NCI-H748 (cell line): ENCODE measurements at regions not wholly inside any gene's neighbourhood (a gene's known extent, or its start where the extent isn't known, plus 50 kb on each side); places are given as distances from the start of the nearest gene placed in this dataset.

Experiments used
- DNase-seq: peaks from one replicate; lab custom pipeline; 2025; ENCODE audit not compliant: unreplicated experiment; lab: John Stamatoyannopoulos, UW

GRCh38 chr2:137729305-137729704 lies 235.0 kb upstream of the HNMT start:
- peak; percentile 46 for DNase-seq

GRCh38 chr2:137737559-137737958 lies 226.7 kb upstream of the HNMT start:
- no peak for DNase-seq

- DNase-seq = no peak
Measured at GRCh38 chr2:137741784-137742362, 222.4 kb upstream of the HNMT start.

GRCh38 chr2:137747509-137747908 lies 216.8 kb upstream of the HNMT start:
- DNase-seq = no peak

GRCh38 chr2:137748533-137748932 lies 215.7 kb upstream of the HNMT start:
- no peak for DNase-seq

- no peak for DNase-seq
Measured at GRCh38 chr2:137764646-137765045, 199.6 kb upstream of the HNMT start.

GRCh38 chr2:137769406-137769805 lies 194.9 kb upstream of the HNMT start:
- DNase-seq = no peak

GRCh38 chr2:137770166-137770565 lies 194.1 kb upstream of the HNMT start:
- no peak for DNase-seq

- DNase-seq = no peak
Measured at GRCh38 chr2:137771064-137771463, 193.2 kb upstream of the HNMT start.

- DNase-seq = no peak
Measured at GRCh38 chr2:137772451-137772850, 191.8 kb upstream of the HNMT start.

GRCh38 chr2:137775529-137775928 lies 188.7 kb upstream of the HNMT start:
- no peak for DNase-seq

GRCh38 chr2:137776697-137777096 lies 187.6 kb upstream of the HNMT start:
- DNase-seq = no peak

GRCh38 chr2:137797641-137798040 lies 166.6 kb upstream of the HNMT start:
- DNase-seq = no peak

GRCh38 chr2:137799600-137799999 lies 164.7 kb upstream of the HNMT start:
- no peak for DNase-seq

- DNase-seq = no peak
Measured at GRCh38 chr2:137800386-137800785, 163.9 kb upstream of the HNMT start.

- DNase-seq = no peak
Measured at GRCh38 chr2:137801228-137801627, 163.0 kb upstream of the HNMT start.

GRCh38 chr2:137802038-137802437 lies 162.2 kb upstream of the HNMT start:
- DNase-seq = no peak

- no peak for DNase-seq
Measured at GRCh38 chr2:137806068-137806805, 158.0 kb upstream of the HNMT start.

GRCh38 chr2:137809252-137809651 lies 155.0 kb upstream of the HNMT start:
- no peak for DNase-seq

GRCh38 chr2:137809837-137810236 lies 154.4 kb upstream of the HNMT start:
- DNase-seq = no peak

GRCh38 chr2:137812517-137812916 lies 151.8 kb upstream of the HNMT start:
- no peak for DNase-seq

- DNase-seq = no peak
Measured at GRCh38 chr2:137813176-137813575, 151.1 kb upstream of the HNMT start.

- DNase-seq = no peak
Measured at GRCh38 chr2:137817058-137817457, 147.2 kb upstream of the HNMT start.
